ENCODE measurements at regions not wholly inside any gene's neighbourhood (a gene's known extent, or its start where the extent isn't known, plus 50 kb on each side); places are given as distances from the start of the nearest gene placed in this dataset.

DNA sequence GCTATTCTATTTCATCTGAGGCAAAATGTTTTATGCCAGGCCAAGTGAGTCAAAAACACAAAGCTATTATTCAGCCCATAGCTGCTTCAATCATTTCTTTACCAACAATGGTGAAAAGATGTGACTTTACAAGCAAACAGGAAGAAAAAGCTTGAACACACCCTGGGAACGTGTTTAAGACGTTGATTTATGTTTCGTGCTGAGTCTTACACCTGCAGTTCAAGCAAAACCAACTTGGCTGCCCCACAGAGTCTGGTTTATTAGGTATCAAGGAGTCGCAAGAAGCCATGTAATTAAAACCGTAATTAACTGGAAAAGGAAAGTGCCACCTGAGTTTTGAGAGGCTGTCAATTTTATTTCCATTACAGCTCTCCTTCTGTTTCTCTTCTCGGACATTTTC, 295.5 kb downstream of the MEIS1 start:
- in situ Hi-C loops (cut with MboI) (no loop called here), intact Hi-C loops (cut with micrococcal nuclease; ENCODE audit: unreplicated experiment) (no loop called here)
- ATAC-seq (no peak), DNase-seq (ENCODE audit: low read depth, low spot score) (no peak), FAIRE-seq (no peak)
- no peaks in the 10 kb centered on the region for H3K79me2 ChIP-seq (ENCODE audit: control insufficient read depth, insufficient read depth, low read length)
- H2AFZ ChIP-seq (ENCODE audit: control insufficient read depth, low read depth, low read length) = no peak overlapping the region
- no peaks in the 10 kb centered on the region for H3K36me3 ChIP-seq (ENCODE audit: control insufficient read depth in 2 of 2, insufficient read depth in 2 of 2, low read length in 1 of 2)
- H3K27ac ChIP-seq (ENCODE audit: control insufficient read depth, insufficient read depth) = no peak overlapping the region
- ChIA-PET POLR2A (no interaction called here), SMC1A (ENCODE audit: uncharacterized antibody, unreplicated experiment) (no interaction called here), RAD21 (ENCODE audit: unreplicated experiment) (no interaction called here), CTCF (interaction anchor here (0.9 kb wide), 1 partner anchor 21 kb away, joined by 3 read pairs; no protein-coding TSS in a partner anchor)
- H3K4me2 ChIP-seq (ENCODE audit: control insufficient read depth, insufficient read depth) = no peak overlapping the region
- TF ChIP-seq, protein P1, sequence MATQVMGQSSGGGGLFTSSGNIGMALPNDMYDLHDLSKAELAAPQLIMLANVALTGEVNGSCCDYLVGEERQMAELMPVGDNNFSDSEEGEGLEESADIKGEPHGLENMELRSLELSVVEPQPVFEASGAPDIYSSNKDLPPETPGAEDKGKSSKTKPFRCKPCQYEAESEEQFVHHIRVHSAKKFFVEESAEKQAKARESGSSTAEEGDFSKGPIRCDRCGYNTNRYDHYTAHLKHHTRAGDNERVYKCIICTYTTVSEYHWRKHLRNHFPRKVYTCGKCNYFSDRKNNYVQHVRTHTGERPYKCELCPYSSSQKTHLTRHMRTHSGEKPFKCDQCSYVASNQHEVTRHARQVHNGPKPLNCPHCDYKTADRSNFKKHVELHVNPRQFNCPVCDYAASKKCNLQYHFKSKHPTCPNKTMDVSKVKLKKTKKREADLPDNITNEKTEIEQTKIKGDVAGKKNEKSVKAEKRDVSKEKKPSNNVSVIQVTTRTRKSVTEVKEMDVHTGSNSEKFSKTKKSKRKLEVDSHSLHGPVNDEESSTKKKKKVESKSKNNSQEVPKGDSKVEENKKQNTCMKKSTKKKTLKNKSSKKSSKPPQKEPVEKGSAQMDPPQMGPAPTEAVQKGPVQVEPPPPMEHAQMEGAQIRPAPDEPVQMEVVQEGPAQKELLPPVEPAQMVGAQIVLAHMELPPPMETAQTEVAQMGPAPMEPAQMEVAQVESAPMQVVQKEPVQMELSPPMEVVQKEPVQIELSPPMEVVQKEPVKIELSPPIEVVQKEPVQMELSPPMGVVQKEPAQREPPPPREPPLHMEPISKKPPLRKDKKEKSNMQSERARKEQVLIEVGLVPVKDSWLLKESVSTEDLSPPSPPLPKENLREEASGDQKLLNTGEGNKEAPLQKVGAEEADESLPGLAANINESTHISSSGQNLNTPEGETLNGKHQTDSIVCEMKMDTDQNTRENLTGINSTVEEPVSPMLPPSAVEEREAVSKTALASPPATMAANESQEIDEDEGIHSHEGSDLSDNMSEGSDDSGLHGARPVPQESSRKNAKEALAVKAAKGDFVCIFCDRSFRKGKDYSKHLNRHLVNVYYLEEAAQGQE (IDR thresholded peaks at IDR 0.05; ENCODE audit: low read depth, low read length) = no peak
- no peak for TF ChIP-seq NRF1 (conservative IDR thresholded peaks at IDR 0.05; ENCODE audit: low read depth, low read length)
- TF ChIP-seq ZNF217 (IDR thresholded peaks at IDR 0.05) = no peak
- TF ChIP-seq BMI1 (IDR thresholded peaks at IDR 0.05; ENCODE audit: borderline replicate concordance) = no peak
- TF ChIP-seq SPI1 (IDR thresholded peaks at IDR 0.05; ENCODE audit: borderline replicate concordance, insufficient read depth, low read depth, low read length) = no peak
- no peak for TF ChIP-seq TCF3 (IDR thresholded peaks at IDR 0.05; ENCODE audit: borderline replicate concordance, insufficient read depth, low read depth, low read length)
- H3K27me3 ChIP-seq (replicated peaks in 1 of 2; ENCODE audit: control insufficient read depth in 2 of 2, insufficient read depth in 2 of 2, low read length in 1 of 2) = no peaks in the 10 kb centered on the region
- no peaks in the 10 kb centered on the region for H4K20me1 ChIP-seq (ENCODE audit: control insufficient read depth, insufficient read depth)
- H3K9ac ChIP-seq (ENCODE audit: control insufficient read depth, insufficient read depth, low read length) = no peak overlapping the region
- 19% methylated on average over 6 of the region's 6 CpGs for WGBS (ENCODE audit: insufficient coverage, insufficient replicate concordance, low lambda C conversion rate, missing lambda C conversion rate)
- no peak overlapping the region for H3K4me3 ChIP-seq
- no peaks in the 10 kb centered on the region for H3K9me3 ChIP-seq (replicated peaks; ENCODE audit: control insufficient read depth, insufficient read depth, low read length)
- no peaks in the 10 kb centered on the region for H3K4me1 ChIP-seq (ENCODE audit: control insufficient read depth, insufficient read depth, low read length)
- BruUV-seq (replicated peaks) = no TSS peak

All from GM12878 (cell line).